Lung (tissue), 11 donors: ENCODE measurements at regions not wholly inside any gene's neighbourhood (a gene's known extent, or its start where the extent isn't known, plus 50 kb on each side); places are given as distances from the start of the nearest gene placed in this dataset.

Experiments used
- ATAC-seq: fragments of 200-7000 bp; cut with Tn5 transposase; one replicate; pipeline ENCODE4 v1.9.1; 2020; ENCODE audit warnings: moderate number of reproducible peaks; ENCODE audit not compliant: insufficient read depth, low FRiP score
- DNase-seq, 3 donors: peaks; one replicate each; pipeline ENCODE4 v3.0.0-alpha.2; 2013 to 2017
- H3K27ac ChIP-seq, 2 donors: one replicate each; pipeline ENCODE4 v1.5.1; 2013; ENCODE audit warnings: mild to moderate bottlenecking in 2 of 2, moderate library complexity in 2 of 2, control low read depth in 1 of 2, inconsistent platforms in 1 of 2, low read depth in 1 of 2, low read length in 1 of 2
- H3K27me3 ChIP-seq, 3 donors: one replicate each; pipeline ENCODE4 v1.5.1; 2013; ENCODE audit warnings: low read length in 2 of 3; ENCODE audit not compliant: control insufficient read depth in 3 of 3, insufficient read depth in 3 of 3
- H3K36me3 ChIP-seq, 4 donors: one replicate each; pipeline ENCODE4 v1.5.1; 2013; ENCODE audit warnings: low read length in 4 of 4, mild to moderate bottlenecking in 1 of 4, moderate library complexity in 1 of 4; ENCODE audit not compliant: control insufficient read depth in 4 of 4, insufficient read depth in 4 of 4
- H3K4me1 ChIP-seq, 5 donors: one replicate each; pipeline ENCODE4 v1.5.1; 2013; ENCODE audit warnings: low read length in 5 of 5, mild to moderate bottlenecking in 2 of 5, moderate library complexity in 1 of 5; ENCODE audit not compliant: control insufficient read depth in 5 of 5, insufficient read depth in 5 of 5
- H3K4me3 ChIP-seq: one replicate; pipeline ENCODE4 v1.5.1; 2013; ENCODE audit warnings: mild to moderate bottlenecking, control low read depth, moderate library complexity
- H3K9ac ChIP-seq, 2 donors: one replicate each; pipeline ENCODE4 v1.5.1; 2013; ENCODE audit warnings: low read length in 2 of 2, control low read depth in 1 of 2; ENCODE audit not compliant: insufficient read depth in 1 of 2
- H3K9me3 ChIP-seq, 4 donors: one replicate each; pipeline ENCODE4 v1.5.1; 2013; ENCODE audit warnings: low read length in 3 of 4, mild to moderate bottlenecking in 1 of 4, moderate library complexity in 1 of 4; ENCODE audit not compliant: control insufficient read depth in 4 of 4, insufficient read depth in 3 of 4
- WGBS, 2 donors: extraction: QIAGEN DNeasy Blood & Tissue Kit; methylation state at CpG; one replicate each; pipeline ENCODE4 v1.1.7; 2013; 5-methylcytosine and 5-hydroxymethylcytosine counted together
- TF ChIP-seq, protein P1 (sequence below): IDR thresholded peaks from 2 replicates; pipeline ENCODE4 v1.5.1; 2012; ENCODE audit warnings: mild to moderate bottlenecking; ENCODE audit errors: control extremely low read depth, extremely low read depth
- donor health status: control.
- donor health status: control.
- donor health status: Bipolar disorder and iron deficiency.
- donor health status: healthy.
- donor health status: DM: yes; HTN: yes; CAD: no.

DNA sequence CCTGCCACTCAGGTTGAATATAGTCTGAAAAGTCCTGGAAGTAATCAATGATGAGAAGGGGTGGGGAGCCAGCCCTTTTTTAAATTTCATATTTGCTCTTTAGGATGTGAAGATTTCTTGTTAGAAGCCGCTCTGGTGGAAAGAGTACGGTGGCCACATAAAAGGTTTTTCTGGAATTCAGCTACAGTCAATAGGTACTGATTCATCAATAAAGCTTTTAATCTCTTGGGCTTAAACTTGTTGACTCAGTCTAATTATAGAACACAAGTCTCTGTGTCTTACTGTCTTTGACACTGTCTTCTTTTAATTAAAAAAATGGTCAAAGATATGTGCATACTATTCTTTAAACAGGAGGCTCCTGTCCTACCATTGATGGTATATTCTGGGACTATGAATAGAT is 99.9 kb upstream of the TP63 start:
- Histone ChIP-seq H3K4me1 (no peaks in the 10 kb centered on the region), H3K4me3 (no peak overlapping the region), H3K9me3 (no peaks in the 10 kb centered on the region), H3K9ac (no peak overlapping the region), H3K27me3 (no peaks in the 10 kb centered on the region), H3K27ac (no peak overlapping the region), H3K36me3 (no peaks in the 10 kb centered on the region)
- TF ChIP-seq, protein P1, sequence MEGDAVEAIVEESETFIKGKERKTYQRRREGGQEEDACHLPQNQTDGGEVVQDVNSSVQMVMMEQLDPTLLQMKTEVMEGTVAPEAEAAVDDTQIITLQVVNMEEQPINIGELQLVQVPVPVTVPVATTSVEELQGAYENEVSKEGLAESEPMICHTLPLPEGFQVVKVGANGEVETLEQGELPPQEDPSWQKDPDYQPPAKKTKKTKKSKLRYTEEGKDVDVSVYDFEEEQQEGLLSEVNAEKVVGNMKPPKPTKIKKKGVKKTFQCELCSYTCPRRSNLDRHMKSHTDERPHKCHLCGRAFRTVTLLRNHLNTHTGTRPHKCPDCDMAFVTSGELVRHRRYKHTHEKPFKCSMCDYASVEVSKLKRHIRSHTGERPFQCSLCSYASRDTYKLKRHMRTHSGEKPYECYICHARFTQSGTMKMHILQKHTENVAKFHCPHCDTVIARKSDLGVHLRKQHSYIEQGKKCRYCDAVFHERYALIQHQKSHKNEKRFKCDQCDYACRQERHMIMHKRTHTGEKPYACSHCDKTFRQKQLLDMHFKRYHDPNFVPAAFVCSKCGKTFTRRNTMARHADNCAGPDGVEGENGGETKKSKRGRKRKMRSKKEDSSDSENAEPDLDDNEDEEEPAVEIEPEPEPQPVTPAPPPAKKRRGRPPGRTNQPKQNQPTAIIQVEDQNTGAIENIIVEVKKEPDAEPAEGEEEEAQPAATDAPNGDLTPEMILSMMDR: no peak
- no peak for ATAC-seq
- WGBS, 2 donors: 69 to 96% methylated on average over 2 of the region's 2 CpGs
- DNase-seq: no peak

DNA sequence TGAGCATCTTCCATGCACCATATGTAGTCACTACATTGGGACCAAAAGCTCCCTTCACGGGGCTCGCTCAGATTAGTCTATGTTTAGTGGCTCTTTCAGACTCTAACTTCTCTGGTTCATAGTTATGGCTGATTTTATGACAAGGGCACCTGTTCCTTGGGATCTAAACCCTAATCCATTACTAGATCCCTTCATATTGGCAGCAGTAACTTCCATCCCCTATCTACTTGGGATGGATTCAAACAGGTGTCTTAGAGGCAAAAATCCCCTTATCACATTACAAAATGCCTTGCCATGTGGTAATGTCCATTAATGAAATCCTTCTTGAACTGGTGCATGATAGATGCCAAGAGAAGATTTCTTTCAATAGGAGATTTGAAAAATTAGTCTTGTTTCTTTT is 96.7 kb upstream of the TP63 start:
- no peak overlapping the region for H3K4me3 ChIP-seq
- no peaks in the 10 kb centered on the region for H3K9me3 ChIP-seq
- TF ChIP-seq, protein P1: no peak
- no peak for DNase-seq
- H3K27me3 ChIP-seq: no peaks in the 10 kb centered on the region
- 91 to 95% methylated on average over 2 of the region's 2 CpGs for WGBS, 2 donors
- H3K4me1 ChIP-seq: no peaks in the 10 kb centered on the region
- no peak for ATAC-seq
- no peaks in the 10 kb centered on the region for H3K36me3 ChIP-seq
- no peak overlapping the region for H3K27ac ChIP-seq
- H3K9ac ChIP-seq: no peak overlapping the region

DNA sequence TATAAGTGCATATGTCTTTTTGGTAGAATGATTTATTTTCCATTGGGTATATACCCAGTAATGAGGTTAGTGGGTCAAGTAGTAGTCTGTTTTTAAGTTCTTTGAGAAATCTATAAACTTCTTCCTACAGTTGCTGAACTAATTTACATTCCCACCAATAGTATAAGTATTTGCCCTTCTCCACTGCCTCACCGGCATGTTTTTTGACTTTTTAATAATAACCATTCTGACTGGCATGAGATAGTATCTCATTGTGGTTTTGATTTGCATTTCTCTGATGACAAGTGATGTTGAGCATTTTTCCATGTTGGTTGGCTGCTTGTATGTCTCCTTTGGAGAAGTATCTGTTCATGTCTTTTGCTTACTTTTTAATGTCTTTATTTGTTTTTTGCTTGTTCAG is 94.1 kb upstream of the TP63 start:
- 88 to 89% methylated on average over 1 of the region's 1 CpG for WGBS, 2 donors
- Histone ChIP-seq H3K4me1 (no peaks in the 10 kb centered on the region), H3K27ac (no peak overlapping the region), H3K9ac (no peak overlapping the region), H3K27me3 (no peaks in the 10 kb centered on the region), H3K9me3 (no peaks in the 10 kb centered on the region), H3K4me3 (no peak overlapping the region), H3K36me3 (no peaks in the 10 kb centered on the region)
- DNase-seq: no peak
- no peak for ATAC-seq
- TF ChIP-seq, protein P1: no peak

DNA sequence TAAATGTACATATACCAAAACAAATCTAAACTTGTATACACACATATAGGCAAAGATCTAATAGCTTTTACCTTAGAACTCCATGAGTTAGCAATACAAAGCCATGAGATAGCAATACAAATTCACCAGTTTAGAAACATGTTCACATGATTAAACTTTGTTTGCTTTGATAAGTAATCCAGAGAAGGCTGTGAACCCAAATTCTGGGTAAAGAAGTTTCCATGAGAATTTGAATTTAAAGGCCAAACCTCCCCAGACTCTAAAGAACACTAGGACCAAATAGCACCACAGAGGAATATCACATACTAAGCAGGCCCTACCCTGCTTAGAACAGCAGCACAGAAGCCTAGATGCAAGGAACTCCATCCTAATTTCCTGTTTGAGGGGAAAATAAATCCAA is 83.7 kb upstream of the TP63 start:
- no peak overlapping the region for H3K4me3 ChIP-seq
- H3K4me1 ChIP-seq: no peaks in the 10 kb centered on the region
- TF ChIP-seq, protein P1: no peak
- H3K27ac ChIP-seq: no peak overlapping the region
- no peaks in the 10 kb centered on the region for H3K9me3 ChIP-seq
- ATAC-seq (no peak), DNase-seq (no peak)
- no peak overlapping the region for H3K9ac ChIP-seq
- no peaks in the 10 kb centered on the region for H3K36me3 ChIP-seq
- H3K27me3 ChIP-seq: no peaks in the 10 kb centered on the region
